H1 (cell line): ENCODE measurements at regions not wholly inside any gene's neighbourhood (a gene's known extent, or its start where the extent isn't known, plus 50 kb on each side); places are given as distances from the start of the nearest gene placed in this dataset.

Source experiments
- CTCF ChIA-PET: fragments of 300-600 bp; sonication (Branson Sonifier 250); formaldehyde crosslinking; loops from one replicate; lab custom pipeline; 2021; ENCODE audit not compliant: partially characterized antibody; lab: Charles Lee
- POLR2A ChIA-PET: fragments of 300-600 bp; sonication (Branson Sonifier 250); formaldehyde crosslinking; loops from one replicate; lab custom pipeline; 2021; ENCODE audit warnings: inconsistent platforms; ENCODE audit not compliant: partially characterized antibody; lab: Charles Lee
- DNase-seq, 2 experiments: peaks; one replicate each; pipeline versions ENCODE4 v3.0.0 to v3.0.0-alpha.2; 2010 to 2022; ENCODE audit warnings: low spot score in 2 of 2, low read depth in 1 of 2, mixed read lengths in 1 of 2
- FAIRE-seq: peaks from 2 replicates; lab custom pipeline; 2011; peaks lifted over from hg19 to GRCh38; lab: Jason Lieb, UNC
- H2AFZ ChIP-seq: 2 replicates; pipeline ENCODE4 v1.8.1; 2012; ENCODE audit warnings: low read length, inconsistent platforms
- H2AK5ac ChIP-seq: 2 replicates; pipeline ENCODE4 v1.6.1; 2013; ENCODE audit warnings: low read depth, low read length
- H2BK120ac ChIP-seq: replicated peaks from 2 replicates; pipeline ENCODE3; 2013; ENCODE audit warnings: low read depth, low read length, inconsistent platforms
- H2BK12ac ChIP-seq: 2 replicates; pipeline ENCODE4 v1.6.1; 2013; ENCODE audit warnings: low read depth, low read length
- H2BK15ac ChIP-seq: 2 replicates; pipeline ENCODE4 v1.6.1; 2013; ENCODE audit warnings: low read length
- H2BK20ac ChIP-seq: 2 replicates; pipeline ENCODE4 v1.6.1; 2013; ENCODE audit warnings: low read length
- H2BK5ac ChIP-seq: 2 replicates; pipeline ENCODE4 v1.6.1; 2013; ENCODE audit warnings: low read depth, low read length
- H3K14ac ChIP-seq: 2 replicates; pipeline ENCODE4 v1.6.1; 2013; ENCODE audit warnings: inconsistent platforms; ENCODE audit not compliant: insufficient read length
- H3K18ac ChIP-seq: 2 replicates; pipeline ENCODE4 v1.6.1; 2013; ENCODE audit warnings: low read length; ENCODE audit errors: extremely low read depth
- H3K23ac ChIP-seq: 2 replicates; pipeline ENCODE4 v1.6.1; 2013; ENCODE audit warnings: inconsistent platforms; ENCODE audit not compliant: insufficient read length
- H3K23me2 ChIP-seq: 2 replicates; pipeline ENCODE4 v1.6.1; 2013; ENCODE audit warnings: low read depth, low read length
- H3K27ac ChIP-seq: 2 replicates; pipeline ENCODE4 v1.6.1; 2011; ENCODE audit warnings: low read depth, low read length, inconsistent platforms
- H3K27me3 ChIP-seq, 4 experiments: replicated peaks in 1 of 4; 1 replicate in 1 of 4; 2 replicates in 3 of 4; pipeline versions ENCODE4 v1.6.1 to v1.8.1; 2011 to 2013; ENCODE audit warnings: low read length in 3 of 4, mild to moderate bottlenecking in 3 of 4, inconsistent platforms in 2 of 4, mixed read lengths in 2 of 4, moderate library complexity in 1 of 4; ENCODE audit not compliant: control insufficient read depth in 3 of 4, insufficient read depth in 3 of 4; ENCODE audit errors: extremely low read depth in 1 of 4
- H3K36me3 ChIP-seq, 4 experiments: 2 replicates each; pipeline versions ENCODE4 v1.6.1 to v1.8.1; 2011 to 2013; ENCODE audit warnings: mild to moderate bottlenecking in 4 of 4, low read length in 3 of 4, moderate library complexity in 2 of 4, control low read depth in 1 of 4, inconsistent platforms in 1 of 4; ENCODE audit not compliant: insufficient read depth in 4 of 4, control insufficient read depth in 2 of 4
- H3K4ac ChIP-seq: replicated peaks from 2 replicates; pipeline ENCODE3; 2013; ENCODE audit warnings: low read length, low read depth, mixed read lengths, inconsistent platforms; ENCODE audit not compliant: insufficient read length
- H3K4me1 ChIP-seq, 4 experiments: replicated peaks in 1 of 4; 1 replicate in 1 of 4; 2 replicates in 3 of 4; pipeline versions ENCODE4 v1.6.1 to v1.8.1; 2011 to 2013; ENCODE audit warnings: low read length in 3 of 4, inconsistent platforms in 2 of 4, mixed read lengths in 1 of 4; ENCODE audit not compliant: insufficient read depth in 4 of 4, control insufficient read depth in 3 of 4
- H3K4me2 ChIP-seq, 2 experiments: 2 replicates each; pipeline versions ENCODE4 v1.6.1 to v1.8.1; 2011 to 2013; ENCODE audit warnings: low read depth in 2 of 2, low read length in 2 of 2, control low read depth in 1 of 2, inconsistent platforms in 1 of 2, mild to moderate bottlenecking in 1 of 2; ENCODE audit not compliant: insufficient read depth in 1 of 2
- H3K4me3 ChIP-seq, 4 experiments: fragments of 200-600, 300-600 bp in 1 of 4; sonication (generic), shearing (Covaris generic), sonication (Bioruptor Twin) in 1 of 4; 2 replicates each; pipeline versions ENCODE4 v1.5.1 to v1.8.1; 2011 to 2016; ENCODE audit warnings: low read length in 4 of 4, low read depth in 3 of 4, control low read depth in 2 of 4, inconsistent platforms in 2 of 4, mild to moderate bottlenecking in 2 of 4, mixed read lengths in 1 of 4, moderate library complexity in 1 of 4; ENCODE audit not compliant: insufficient read depth in 2 of 4; ENCODE audit errors: extremely low read depth in 1 of 4
- H3K56ac ChIP-seq: replicated peaks from 2 replicates; pipeline ENCODE3; 2013; ENCODE audit warnings: low read depth, mild to moderate bottlenecking, mixed read lengths, low read length, inconsistent platforms; ENCODE audit not compliant: insufficient read length
- H3K79me1 ChIP-seq: 2 replicates; pipeline ENCODE4 v1.6.1; 2013; ENCODE audit warnings: low read depth, low read length, control low read depth
- H3K79me2 ChIP-seq, 2 experiments: 2 replicates each; pipeline versions ENCODE4 v1.6.1 to v1.8.1; 2012 to 2013; ENCODE audit warnings: low read length in 2 of 2, mild to moderate bottlenecking in 2 of 2, inconsistent platforms in 1 of 2; ENCODE audit not compliant: insufficient read depth in 2 of 2, control insufficient read depth in 1 of 2
- H3K9ac ChIP-seq, 4 experiments: replicated peaks in 1 of 4; 1 replicate in 1 of 4; 2 replicates in 3 of 4; pipeline versions ENCODE4 v1.6.1 to v1.8.1; 2011 to 2013; ENCODE audit warnings: low read depth in 3 of 4, low read length in 3 of 4, control low read depth in 2 of 4, mild to moderate bottlenecking in 2 of 4, moderate library complexity in 2 of 4, inconsistent platforms in 1 of 4; ENCODE audit errors: extremely low read depth in 1 of 4
- H3K9me3 ChIP-seq, 2 experiments: 2 replicates each; pipeline versions ENCODE4 v1.6.1 to v1.8.1; 2012 to 2013; ENCODE audit warnings: mild to moderate bottlenecking in 2 of 2, moderate library complexity in 2 of 2, control low read depth in 1 of 2, inconsistent platforms in 1 of 2, low read depth in 1 of 2, low read length in 1 of 2, mixed read lengths in 1 of 2; ENCODE audit not compliant: insufficient read depth in 2 of 2
- H4K20me1 ChIP-seq, 2 experiments: replicated peaks in 1 of 2; 2 replicates each; pipeline versions ENCODE3 to v1.8.1; 2011 to 2013; ENCODE audit warnings: inconsistent platforms in 2 of 2, low read length in 2 of 2, mild to moderate bottlenecking in 1 of 2; ENCODE audit not compliant: insufficient read depth in 2 of 2, control insufficient read depth in 1 of 2
- H4K5ac ChIP-seq: 2 replicates; pipeline ENCODE4 v1.6.1; 2013; ENCODE audit warnings: low read length, low read depth, mixed read lengths, inconsistent platforms; ENCODE audit not compliant: insufficient read length
- H4K8ac ChIP-seq: 2 replicates; pipeline ENCODE4 v1.8.0; 2013; ENCODE audit warnings: mild to moderate bottlenecking, moderate library complexity, low read length, inconsistent platforms; ENCODE audit not compliant: insufficient read depth; ENCODE audit errors: extremely low read depth
- H4K91ac ChIP-seq: replicated peaks from 2 replicates; pipeline ENCODE3; 2013; ENCODE audit warnings: low read length, mixed read lengths, inconsistent platforms; ENCODE audit not compliant: insufficient read length
- BRCA1 ChIP-seq: IDR thresholded peaks from 2 replicates; pipeline ENCODE4 v1.6.1; 2012; ENCODE audit warnings: low read depth, low read length, improper control_type of control experiment
- RAD21 ChIP-seq, 2 experiments: IDR thresholded peaks in 1 of 2; conservative IDR thresholded peaks in 1 of 2; 2 replicates each; pipeline ENCODE4 v1.6.1; 2011; ENCODE audit warnings: low read depth in 2 of 2, low read length in 2 of 2, improper control_type of control experiment in 1 of 2, inconsistent platforms in 1 of 2, mild to moderate bottlenecking in 1 of 2, moderate library complexity in 1 of 2
- SRF ChIP-seq: IDR thresholded peaks from 2 replicates; pipeline ENCODE4 v1.6.1; 2011; ENCODE audit warnings: mild to moderate bottlenecking, low read depth, low read length, moderate library complexity
- TBP ChIP-seq: IDR thresholded peaks from 2 replicates; pipeline ENCODE4 v1.6.1; 2011; ENCODE audit warnings: low read depth, low read length, improper control_type of control experiment
- WGBS, 2 experiments: shearing (Covaris generic) in 1 of 2; methylation state at CpG; one replicate each; pipeline versions ENCODE4 v1.1.6 to v1.1.7; 2013 to 2015; ENCODE audit warnings: low lambda C conversion rate in 2 of 2, mixed read lengths in 2 of 2, inconsistent platforms in 1 of 2, low coverage in 1 of 2, missing lambda C conversion rate in 1 of 2; ENCODE audit not compliant: insufficient replicate concordance in 2 of 2, insufficient coverage in 1 of 2, insufficient read length in 1 of 2; ENCODE audit errors: extremely low coverage in 1 of 2, missing lambda C conversion rate in 1 of 2; 5-methylcytosine and 5-hydroxymethylcytosine counted together

GRCh38 chr12:92292016-92292415, 146.4 kb upstream of the BTG1 start:
- ChIA-PET POLR2A (no interaction called here), CTCF (no interaction called here)
- H2AK5ac ChIP-seq: no peak overlapping the region
- H3K79me1 ChIP-seq: no peaks in the 10 kb centered on the region
- DNase-seq (no peak), FAIRE-seq (no peak)
- no peaks in the 10 kb centered on the region; a peak in 1 of 4 replicates for H3K9me3 ChIP-seq
- no peak overlapping the region for H2BK15ac ChIP-seq
- no peaks in the 10 kb centered on the region for H3K36me3 ChIP-seq
- no peak overlapping the region for H3K4me3 ChIP-seq
- no peaks in the 10 kb centered on the region for H3K23me2 ChIP-seq
- WGBS, 2 experiments: 83% methylated on average over 4 of the region's 4 CpGs; no CpG with 5 or more reads in 1 of the 2 experiments
- TF ChIP-seq TBP (no peak), RAD21 (IDR thresholded peaks at IDR 0.05 in 1 of 2, conservative IDR thresholded peaks at IDR 0.05 in 1 of 2; ENCODE audit: low read depth in 2 of 2, low read length in 2 of 2) (no peak), BRCA1 (no peak), SRF (no peak)
- H4K91ac ChIP-seq: no peak overlapping the region
- H3K4me1 ChIP-seq: no peaks in the 10 kb centered on the region
- H2BK5ac ChIP-seq: no peak overlapping the region
- H3K18ac ChIP-seq: no peak overlapping the region
- no peak overlapping the region for H2BK20ac ChIP-seq
- H3K79me2 ChIP-seq: no peaks in the 10 kb centered on the region
- no peak overlapping the region for H2BK12ac ChIP-seq
- H3K9ac ChIP-seq: no peak overlapping the region
- H3K4me2 ChIP-seq: no peak overlapping the region
- no peak overlapping the region for H3K56ac ChIP-seq
- no peak overlapping the region for H3K27ac ChIP-seq
- H2BK120ac ChIP-seq: no peak overlapping the region
- H3K27me3 ChIP-seq: no peaks in the 10 kb centered on the region
- H3K23ac ChIP-seq: no peak overlapping the region
- no peak overlapping the region for H3K14ac ChIP-seq
- H3K4ac ChIP-seq: no peak overlapping the region
- H4K8ac ChIP-seq: no peak overlapping the region
- no peaks in the 10 kb centered on the region for H4K20me1 ChIP-seq
- no peak overlapping the region for H2AFZ ChIP-seq
- H4K5ac ChIP-seq: no peak overlapping the region
